ENCODE measurements at regions not wholly inside any gene's neighbourhood (a gene's known extent, or its start where the extent isn't known, plus 50 kb on each side); places are given as distances from the start of the nearest gene placed in this dataset.

DNA sequence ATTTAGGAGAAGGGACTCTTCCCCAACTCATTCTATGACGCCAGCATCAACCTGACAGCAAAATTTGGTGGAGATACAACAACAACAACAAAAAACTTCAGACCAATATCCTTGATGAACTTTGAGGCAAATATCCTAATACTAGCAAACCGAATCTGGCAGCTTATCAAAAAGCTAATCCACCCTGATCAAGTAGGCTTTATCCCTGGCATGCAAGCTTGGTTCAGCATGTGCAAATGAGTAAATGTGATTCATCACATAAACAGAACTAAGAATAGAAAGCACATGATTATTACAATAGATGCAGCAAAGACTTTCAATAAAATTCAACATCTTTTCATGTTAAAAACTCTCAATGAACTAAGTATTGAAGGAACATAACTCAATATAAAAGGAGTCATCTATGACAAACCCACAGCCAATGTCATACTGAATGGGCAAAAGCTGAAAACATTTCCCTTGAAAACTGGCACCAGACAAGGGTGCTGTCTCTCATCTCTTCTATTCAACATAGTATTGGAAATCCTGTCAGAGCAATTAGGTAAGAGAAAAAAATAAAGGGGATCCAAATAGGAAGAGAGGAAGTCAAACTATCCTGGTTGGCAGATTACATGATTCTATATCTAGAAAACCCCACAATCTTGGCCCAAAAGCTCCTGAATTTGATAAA is 233.3 kb downstream of the CCDC59 start:
- TF ChIP-seq, protein P1, sequence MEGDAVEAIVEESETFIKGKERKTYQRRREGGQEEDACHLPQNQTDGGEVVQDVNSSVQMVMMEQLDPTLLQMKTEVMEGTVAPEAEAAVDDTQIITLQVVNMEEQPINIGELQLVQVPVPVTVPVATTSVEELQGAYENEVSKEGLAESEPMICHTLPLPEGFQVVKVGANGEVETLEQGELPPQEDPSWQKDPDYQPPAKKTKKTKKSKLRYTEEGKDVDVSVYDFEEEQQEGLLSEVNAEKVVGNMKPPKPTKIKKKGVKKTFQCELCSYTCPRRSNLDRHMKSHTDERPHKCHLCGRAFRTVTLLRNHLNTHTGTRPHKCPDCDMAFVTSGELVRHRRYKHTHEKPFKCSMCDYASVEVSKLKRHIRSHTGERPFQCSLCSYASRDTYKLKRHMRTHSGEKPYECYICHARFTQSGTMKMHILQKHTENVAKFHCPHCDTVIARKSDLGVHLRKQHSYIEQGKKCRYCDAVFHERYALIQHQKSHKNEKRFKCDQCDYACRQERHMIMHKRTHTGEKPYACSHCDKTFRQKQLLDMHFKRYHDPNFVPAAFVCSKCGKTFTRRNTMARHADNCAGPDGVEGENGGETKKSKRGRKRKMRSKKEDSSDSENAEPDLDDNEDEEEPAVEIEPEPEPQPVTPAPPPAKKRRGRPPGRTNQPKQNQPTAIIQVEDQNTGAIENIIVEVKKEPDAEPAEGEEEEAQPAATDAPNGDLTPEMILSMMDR (conservative IDR thresholded peaks at IDR 0.05), result no peak
- TF ChIP-seq ZFX (IDR thresholded peaks at IDR 0.05), result no peak

GRCh38 chr12:82121545-82121944 is 236.6 kb downstream of the CCDC59 start:
- TF ChIP-seq, protein P1 (conservative IDR thresholded peaks at IDR 0.05), result no peak
- no peak for TF ChIP-seq ZFX (IDR thresholded peaks at IDR 0.05)
- H3K27ac ChIP-seq, result no peak overlapping the region

More for the DNA sequence above, 233.3 kb downstream of the CCDC59 start:
- H3K27ac ChIP-seq, result no peak overlapping the region

DNA sequence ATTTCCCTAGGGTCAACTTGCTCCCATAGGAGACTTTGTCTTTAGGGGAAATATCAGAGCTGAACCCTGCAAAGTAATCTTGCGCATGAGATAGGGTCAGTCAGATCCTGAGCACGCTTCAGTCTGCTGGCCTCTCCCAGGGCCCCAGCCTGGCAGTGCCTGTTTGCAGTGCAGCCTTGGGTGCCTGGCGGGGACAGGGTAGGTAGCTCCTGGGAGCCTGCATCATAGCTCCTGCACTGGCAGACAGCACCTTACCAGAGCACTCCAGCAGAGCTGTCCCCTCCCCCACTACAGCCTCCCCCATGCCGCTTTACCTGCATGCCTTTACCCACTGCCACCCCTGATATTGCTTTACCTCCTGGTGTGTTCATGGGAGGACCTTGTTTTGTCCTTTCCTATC is 237.3 kb downstream of the CCDC59 start:
- H3K27ac ChIP-seq, result no peak overlapping the region
- TF ChIP-seq, protein P1 (conservative IDR thresholded peaks at IDR 0.05), result no peak
- no peak for TF ChIP-seq ZFX (IDR thresholded peaks at IDR 0.05)

DNA sequence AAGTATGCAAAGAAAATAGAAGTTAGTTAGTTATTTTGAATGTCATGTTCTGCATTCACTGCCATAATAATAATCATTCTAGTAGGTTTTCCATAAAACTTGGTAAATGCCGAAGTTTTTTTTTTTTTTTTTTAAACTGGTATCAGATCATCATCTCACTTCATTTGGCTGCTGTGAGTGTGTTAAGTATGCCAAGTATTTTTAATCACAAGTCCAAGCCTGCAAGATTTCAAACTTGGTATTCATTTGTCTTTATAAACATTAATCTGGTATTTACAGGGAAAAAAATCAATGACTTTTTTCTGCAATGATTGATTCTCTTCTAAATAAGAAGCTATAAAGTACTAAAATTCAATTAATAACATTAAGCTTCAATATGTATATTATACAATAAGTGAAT is 248.9 kb downstream of the CCDC59 start:
- no peak for TF ChIP-seq ZFX (IDR thresholded peaks at IDR 0.05)
- TF ChIP-seq, protein P1 (conservative IDR thresholded peaks at IDR 0.05), result no peak
- no peak overlapping the region for H3K27ac ChIP-seq

DNA sequence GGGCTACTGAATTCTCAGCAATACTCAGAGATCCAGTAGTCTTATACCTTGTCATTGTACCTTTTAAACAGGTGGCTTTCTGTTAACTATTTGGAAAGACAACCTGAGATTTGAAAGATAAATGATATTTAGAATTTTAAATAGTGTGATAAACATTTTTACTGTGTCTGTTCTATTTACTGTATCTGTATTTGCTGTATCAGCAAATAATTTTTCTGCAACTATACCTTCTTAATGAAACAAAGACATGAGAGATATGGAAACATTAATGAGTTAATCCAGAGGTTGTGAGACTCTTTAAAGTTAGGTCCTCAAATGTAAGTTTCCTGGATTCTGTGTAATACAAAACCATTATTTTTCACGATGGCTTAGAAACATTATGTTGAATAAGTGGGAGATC is 249.6 kb downstream of the CCDC59 start:
- TF ChIP-seq, protein P1 (conservative IDR thresholded peaks at IDR 0.05), result no peak
- TF ChIP-seq ZFX (IDR thresholded peaks at IDR 0.05), result no peak
- H3K27ac ChIP-seq, result no peak overlapping the region

DNA sequence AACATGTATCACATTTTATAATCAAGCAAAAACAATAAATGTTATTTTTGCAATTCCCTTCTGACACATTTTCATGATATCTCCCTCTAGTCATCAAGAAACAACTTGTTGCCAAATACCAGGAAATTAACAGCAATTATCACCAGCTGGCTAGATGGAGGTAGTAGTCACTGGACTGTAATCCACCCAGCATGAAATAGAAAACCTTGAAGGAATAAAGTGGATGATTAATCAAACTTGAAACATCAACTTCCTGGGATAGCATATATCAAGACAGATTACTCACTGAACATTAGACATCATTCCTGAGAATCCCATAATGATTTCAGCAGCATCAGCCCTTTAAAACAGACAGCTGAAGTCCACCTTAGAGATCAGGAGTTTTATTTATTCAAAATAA is 259.0 kb downstream of the CCDC59 start:
- H3K27ac ChIP-seq, result no peak overlapping the region
- TF ChIP-seq, protein P1 (conservative IDR thresholded peaks at IDR 0.05), result no peak
- TF ChIP-seq ZFX (IDR thresholded peaks at IDR 0.05), result no peak

- TF ChIP-seq, protein P1 (conservative IDR thresholded peaks at IDR 0.05), result no peak
- no peak for TF ChIP-seq ZFX (IDR thresholded peaks at IDR 0.05)
- H3K27ac ChIP-seq, result no peak overlapping the region
Measured at GRCh38 chr12:82097877-82098276, 260.3 kb downstream of the CCDC59 start.

Data from C4-2B (cell line).